ENCODE measurements at regions not wholly inside any gene's neighbourhood (a gene's known extent, or its start where the extent isn't known, plus 50 kb on each side); places are given as distances from the start of the nearest gene placed in this dataset.

GRCh38 chr12:13834241-13834640 is 147.2 kb downstream of the GRIN2B start:
- H3K4me1 ChIP-seq (ENCODE audit: control insufficient read depth in 1 of 2, insufficient read depth in 2 of 2, low read depth in 1 of 2, low read length in 1 of 2), result no peaks in the 10 kb centered on the region
- no peaks in the 10 kb centered on the region for H4K20me1 ChIP-seq (ENCODE audit: insufficient read depth)
- ChIA-PET CTCF (no interaction called here), POLR2A (no interaction called here)
- no peak overlapping the region for H3K4me3 ChIP-seq (ENCODE audit: low read depth in 2 of 2, low read length in 1 of 2)
- no peaks in the 10 kb centered on the region for H3K79me2 ChIP-seq (ENCODE audit: insufficient read depth)
- H3K9me3 ChIP-seq, result no peaks in the 10 kb centered on the region
- 22% methylated on average over 5 of the region's 5 CpGs for WGBS (ENCODE audit: low lambda C conversion rate)
- TF ChIP-seq MAX (IDR thresholded peaks at IDR 0.05; ENCODE audit: low read depth) (no peak), PBX3 (IDR thresholded peaks at IDR 0.05) (no peak), GABPA (IDR thresholded peaks at IDR 0.05; ENCODE audit: low read depth) (no peak), RFX5 (IDR thresholded peaks at IDR 0.05; ENCODE audit: low read length) (no peak), IRF3 (IDR thresholded peaks at IDR 0.05; ENCODE audit: low read depth, low read length) (no peak), CTCF (IDR thresholded peaks at IDR 0.05) (no peak), ZBTB33 (IDR thresholded peaks at IDR 0.05; ENCODE audit: borderline replicate concordance, low read depth) (no peak), JUND (IDR thresholded peaks at IDR 0.05) (no peak), YY1 (IDR thresholded peaks at IDR 0.05; ENCODE audit: low read depth) (no peak), TCF12 (IDR thresholded peaks at IDR 0.05) (no peak), REST (IDR thresholded peaks at IDR 0.05; ENCODE audit: low read depth, low read length) (no peak)
- no peak overlapping the region for H2AFZ ChIP-seq (ENCODE audit: low read depth)
- H3K9ac ChIP-seq, result no peak overlapping the region
- no peaks in the 10 kb centered on the region for H3K36me3 ChIP-seq (replicated peaks in 1 of 2; ENCODE audit: control insufficient read depth in 1 of 2, insufficient read depth in 2 of 2, low read length in 1 of 2)
- no peak overlapping the region for H3K4me2 ChIP-seq
- DNase-seq, result no peak
- H3K9me2 ChIP-seq, result no peaks in the 10 kb centered on the region
- H3F3A ChIP-seq (replicated peaks; ENCODE audit: insufficient read depth), result no peaks in the 10 kb centered on the region
- no peaks in the 10 kb centered on the region for H3K27me3 ChIP-seq (ENCODE audit: insufficient read depth)
- no peak overlapping the region for H3K27ac ChIP-seq (ENCODE audit: low read depth in 2 of 2, low read length in 1 of 2)

All from SK-N-SH (cell line).